ENCODE measurements at regions not wholly inside any gene's neighbourhood (a gene's known extent, or its start where the extent isn't known, plus 50 kb on each side); places are given as distances from the start of the nearest gene placed in this dataset.

DNA sequence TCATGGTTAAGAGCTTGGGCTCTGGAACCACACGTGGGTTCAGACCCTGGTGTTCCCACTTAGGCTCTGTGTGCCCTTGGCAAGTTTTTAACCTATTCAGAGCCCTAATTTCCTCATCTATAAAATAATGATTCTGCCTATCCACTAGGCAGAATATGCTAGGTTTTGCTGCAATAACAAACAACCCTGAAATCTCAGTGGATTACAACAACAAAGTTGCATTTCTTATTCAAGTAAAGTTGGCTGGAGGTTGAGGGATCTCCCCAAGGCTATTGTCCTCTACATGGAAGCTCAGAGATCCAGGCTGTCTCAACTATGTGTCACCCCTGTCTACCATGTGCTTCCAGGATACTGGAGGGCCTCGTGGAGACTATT is 275.4 kb upstream of the SIX2 start:
- H3K9ac ChIP-seq (ENCODE audit: low read depth in 2 of 2, low read length in 2 of 2), result no peak overlapping the region
- no peaks in the 10 kb centered on the region for H3K9me3 ChIP-seq
- H3K27me3 ChIP-seq, result no peaks in the 10 kb centered on the region
- DNase-seq, result no peak
- H3K27ac ChIP-seq, result no peak overlapping the region
- no peaks in the 10 kb centered on the region for H3K4me1 ChIP-seq
- no peaks in the 10 kb centered on the region for H3K36me3 ChIP-seq
- intact Hi-C loops (cut with DNase I), result no loop called here
- TF ChIP-seq, protein P1, sequence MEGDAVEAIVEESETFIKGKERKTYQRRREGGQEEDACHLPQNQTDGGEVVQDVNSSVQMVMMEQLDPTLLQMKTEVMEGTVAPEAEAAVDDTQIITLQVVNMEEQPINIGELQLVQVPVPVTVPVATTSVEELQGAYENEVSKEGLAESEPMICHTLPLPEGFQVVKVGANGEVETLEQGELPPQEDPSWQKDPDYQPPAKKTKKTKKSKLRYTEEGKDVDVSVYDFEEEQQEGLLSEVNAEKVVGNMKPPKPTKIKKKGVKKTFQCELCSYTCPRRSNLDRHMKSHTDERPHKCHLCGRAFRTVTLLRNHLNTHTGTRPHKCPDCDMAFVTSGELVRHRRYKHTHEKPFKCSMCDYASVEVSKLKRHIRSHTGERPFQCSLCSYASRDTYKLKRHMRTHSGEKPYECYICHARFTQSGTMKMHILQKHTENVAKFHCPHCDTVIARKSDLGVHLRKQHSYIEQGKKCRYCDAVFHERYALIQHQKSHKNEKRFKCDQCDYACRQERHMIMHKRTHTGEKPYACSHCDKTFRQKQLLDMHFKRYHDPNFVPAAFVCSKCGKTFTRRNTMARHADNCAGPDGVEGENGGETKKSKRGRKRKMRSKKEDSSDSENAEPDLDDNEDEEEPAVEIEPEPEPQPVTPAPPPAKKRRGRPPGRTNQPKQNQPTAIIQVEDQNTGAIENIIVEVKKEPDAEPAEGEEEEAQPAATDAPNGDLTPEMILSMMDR (IDR thresholded peaks at IDR 0.05), result no peak
- no peak overlapping the region for H3K4me3 ChIP-seq

DNA sequence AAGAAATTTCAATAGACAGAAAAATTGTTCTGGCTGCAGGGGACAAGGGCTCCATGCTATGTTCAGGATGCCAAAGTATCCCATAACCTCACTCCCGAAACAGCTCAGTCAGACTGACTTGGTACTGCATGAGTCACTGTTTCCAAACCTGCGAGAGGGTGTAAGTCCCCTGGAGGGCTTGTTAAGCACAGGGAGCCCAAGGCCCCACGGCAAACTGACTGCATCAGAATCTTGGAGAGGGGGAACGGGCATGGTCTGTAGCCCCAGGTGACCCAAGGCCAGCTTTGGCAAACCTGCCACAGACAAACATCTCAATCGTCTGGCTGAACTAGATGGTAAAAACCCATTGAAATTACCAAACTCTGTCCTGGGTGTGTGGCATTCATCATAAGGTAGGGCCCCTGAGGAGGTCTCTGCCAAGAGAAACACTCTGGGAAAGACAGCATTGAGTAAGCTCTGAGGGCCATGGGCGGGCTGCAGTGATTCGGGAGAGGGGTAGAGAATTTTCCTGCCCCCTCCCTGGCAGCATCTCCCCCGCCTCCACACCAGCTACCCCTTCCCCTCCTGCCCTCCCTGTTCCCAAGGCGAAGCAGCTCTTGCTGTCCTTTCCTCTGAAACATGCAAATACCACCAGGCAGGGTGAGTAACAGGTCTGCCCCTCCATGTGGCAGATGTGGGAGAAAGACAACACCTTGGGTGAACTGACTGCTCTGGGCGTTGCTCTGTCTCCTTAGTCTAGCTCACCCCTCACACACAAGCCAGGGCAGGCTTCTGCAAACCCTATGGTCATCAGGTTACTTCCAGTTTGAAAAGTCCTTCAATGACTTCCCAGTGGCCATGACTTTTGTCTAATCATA is 274.7 kb upstream of the SIX2 start:
- no peaks in the 10 kb centered on the region for H3K36me3 ChIP-seq
- no peak overlapping the region for H3K4me3 ChIP-seq
- H3K9ac ChIP-seq (ENCODE audit: low read depth in 2 of 2, low read length in 2 of 2), result no peak overlapping the region
- TF ChIP-seq, protein P1 (IDR thresholded peaks at IDR 0.05), result no peak
- DNase-seq, result no peak
- H3K9me3 ChIP-seq, result no peaks in the 10 kb centered on the region
- H3K4me1 ChIP-seq, result no peaks in the 10 kb centered on the region
- no peak overlapping the region for H3K27ac ChIP-seq
- intact Hi-C loops (cut with DNase I), result no loop called here
- H3K27me3 ChIP-seq, result no peaks in the 10 kb centered on the region

GRCh38 chr2:45282646-45283045 is 273.4 kb upstream of the SIX2 start:
- Histone ChIP-seq H3K27me3 (no peaks in the 10 kb centered on the region), H3K27ac (no peak overlapping the region), H3K36me3 (no peaks in the 10 kb centered on the region), H3K9me3 (no peaks in the 10 kb centered on the region), H3K4me1 (no peaks in the 10 kb centered on the region), H3K9ac (ENCODE audit: low read depth in 2 of 2, low read length in 2 of 2) (no peak overlapping the region), H3K4me3 (no peak overlapping the region)
- no peak for DNase-seq
- intact Hi-C loops (cut with DNase I), result no loop called here
- TF ChIP-seq, protein P1 (IDR thresholded peaks at IDR 0.05), result no peak

DNA sequence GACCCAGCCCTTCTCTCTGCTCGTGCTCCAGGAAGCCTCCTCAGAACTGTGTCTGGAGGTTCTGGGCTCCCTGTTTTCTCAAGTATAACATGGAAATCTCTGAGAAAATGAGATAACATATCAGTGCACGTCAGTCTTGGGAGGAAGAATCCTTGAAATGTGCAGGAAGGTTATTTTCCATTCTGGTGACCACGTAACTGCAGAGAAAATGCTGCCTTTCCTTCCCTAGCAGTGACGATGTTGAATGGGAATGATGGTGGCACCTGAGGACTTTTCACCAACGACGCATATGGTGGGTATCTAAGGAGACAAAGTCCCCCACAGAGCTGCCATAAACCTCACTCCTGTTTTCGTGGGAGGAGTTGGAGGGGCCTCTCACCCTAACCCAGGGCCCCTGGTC is 272.1 kb upstream of the SIX2 start:
- Histone ChIP-seq H3K9me3 (no peaks in the 10 kb centered on the region), H3K9ac (ENCODE audit: low read depth in 2 of 2, low read length in 2 of 2) (no peak overlapping the region), H3K27ac (no peak overlapping the region), H3K36me3 (no peaks in the 10 kb centered on the region), H3K27me3 (no peaks in the 10 kb centered on the region), H3K4me3 (no peak overlapping the region), H3K4me1 (no peaks in the 10 kb centered on the region)
- intact Hi-C loops (cut with DNase I), result no loop called here
- no peak for DNase-seq
- TF ChIP-seq, protein P1 (IDR thresholded peaks at IDR 0.05), result no peak

DNA sequence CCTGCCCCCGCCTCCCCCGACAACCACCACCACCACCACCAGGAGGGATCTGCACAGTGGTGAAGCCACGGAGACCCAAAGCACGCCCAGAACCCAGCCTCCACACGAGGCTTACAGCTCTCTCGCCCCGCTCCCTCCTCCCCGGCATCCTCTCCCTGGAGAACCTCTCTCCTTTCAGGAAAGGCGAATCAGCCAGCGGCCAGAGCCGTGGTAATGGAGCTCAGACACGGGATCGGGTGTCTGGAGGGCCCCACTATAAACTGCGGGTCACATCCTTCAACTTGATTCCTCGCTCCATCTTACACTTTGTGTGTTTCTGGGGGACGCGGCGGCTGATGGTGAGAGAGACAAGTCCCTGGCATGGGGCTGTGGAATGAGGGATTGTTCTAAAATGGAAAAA is 271.5 kb upstream of the SIX2 start:
- no peak overlapping the region for H3K27ac ChIP-seq
- no peak overlapping the region for H3K9ac ChIP-seq (ENCODE audit: low read depth in 2 of 2, low read length in 2 of 2)
- DNase-seq, result no peak

More for the DNA sequence above, 271.5 kb upstream of the SIX2 start:
- TF ChIP-seq, protein P1 (IDR thresholded peaks at IDR 0.05), result no peak
- intact Hi-C loops (cut with DNase I), result no loop called here
- Histone ChIP-seq H3K27me3 (no peaks in the 10 kb centered on the region), H3K4me3 (no peak overlapping the region), H3K9me3 (no peaks in the 10 kb centered on the region), H3K36me3 (no peaks in the 10 kb centered on the region), H3K4me1 (no peaks in the 10 kb centered on the region)

Data from colonic mucosa (tissue), 4 donors.